NT2/D1 (cell line): ENCODE measurements at regions not wholly inside any gene's neighbourhood (a gene's known extent, or its start where the extent isn't known, plus 50 kb on each side); places are given as distances from the start of the nearest gene placed in this dataset.

Experiments used
- DNase-seq: peaks from one replicate; pipeline ENCODE4 v3.0.0-alpha.2; 2011; ENCODE audit warnings: low read depth, low spot score
- H3K27me3 ChIP-seq: 2 replicates; pipeline ENCODE4 v1.6.0; 2011; ENCODE audit warnings: mild to moderate bottlenecking; ENCODE audit not compliant: insufficient read length, insufficient read depth
- H3K36me3 ChIP-seq: 2 replicates; pipeline ENCODE4 v1.6.1; 2011; ENCODE audit warnings: mild to moderate bottlenecking, low read length, mixed read lengths; ENCODE audit not compliant: insufficient read depth, insufficient read length
- H3K4me1 ChIP-seq: 2 replicates; pipeline ENCODE4 v1.5.1; 2011; ENCODE audit not compliant: insufficient read depth, insufficient read length
- H3K4me3 ChIP-seq: 2 replicates; pipeline ENCODE4 v1.5.1; 2011; ENCODE audit warnings: low read depth; ENCODE audit not compliant: insufficient read length
- H3K9ac ChIP-seq: 2 replicates; pipeline ENCODE4 v1.6.0; 2011; ENCODE audit warnings: low read depth; ENCODE audit not compliant: insufficient read length
- H3K9me3 ChIP-seq: 2 replicates; pipeline ENCODE4 v1.5.1; 2011; ENCODE audit warnings: mild to moderate bottlenecking, low read length; ENCODE audit not compliant: insufficient read depth
- SUZ12 ChIP-seq: IDR thresholded peaks from 2 replicates; pipeline ENCODE4 v1.6.1; 2011; ENCODE audit not compliant: insufficient read length, insufficient read depth; ENCODE audit errors: extremely low read depth
- YY1 ChIP-seq: IDR thresholded peaks from 2 replicates; pipeline ENCODE4 v1.6.1; 2011; ENCODE audit not compliant: insufficient read length, insufficient read depth
- ZNF274 ChIP-seq: IDR thresholded peaks from 2 replicates; pipeline ENCODE4 v1.6.1; 2011; ENCODE audit warnings: mild to moderate bottlenecking, low read depth, low read length

DNA sequence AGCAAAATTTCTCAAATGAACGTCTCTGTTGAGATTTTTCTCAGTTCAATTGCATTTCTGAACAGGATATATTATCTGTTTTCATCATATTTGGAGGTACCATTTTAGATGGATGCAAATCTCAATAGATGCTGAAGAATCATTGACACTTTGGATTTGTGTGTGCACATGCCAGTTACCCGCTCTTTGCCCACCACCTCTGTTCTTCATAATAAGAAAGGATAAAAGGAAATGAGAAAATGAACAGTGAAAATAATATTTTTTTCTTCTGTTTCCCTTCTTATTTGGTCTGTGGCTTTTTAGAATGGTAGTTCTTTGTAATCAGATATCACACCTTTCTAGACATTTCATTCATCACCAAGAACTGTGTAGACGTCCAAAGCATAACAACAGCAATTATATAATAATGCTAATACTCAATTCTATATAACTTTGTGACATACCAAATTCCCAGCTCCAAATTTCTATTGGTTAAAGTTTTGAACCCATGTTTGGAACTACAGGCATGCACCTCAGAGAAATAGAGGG, 256.7 kb upstream of the SATB1 start:
- Histone ChIP-seq H3K9me3 (peaks cover 7% of the 10 kb centered on the region; the same call in 1 of the 2 replicates), H3K27me3 (no peaks in the 10 kb centered on the region), H3K4me1 (no peaks in the 10 kb centered on the region), H3K4me3 (no peak overlapping the region), H3K9ac (no peak overlapping the region), H3K36me3 (no peaks in the 10 kb centered on the region)
- DNase-seq, result no peak
- TF ChIP-seq SUZ12, result no peak
- no peak for TF ChIP-seq ZNF274
- TF ChIP-seq YY1, result no peak

DNA sequence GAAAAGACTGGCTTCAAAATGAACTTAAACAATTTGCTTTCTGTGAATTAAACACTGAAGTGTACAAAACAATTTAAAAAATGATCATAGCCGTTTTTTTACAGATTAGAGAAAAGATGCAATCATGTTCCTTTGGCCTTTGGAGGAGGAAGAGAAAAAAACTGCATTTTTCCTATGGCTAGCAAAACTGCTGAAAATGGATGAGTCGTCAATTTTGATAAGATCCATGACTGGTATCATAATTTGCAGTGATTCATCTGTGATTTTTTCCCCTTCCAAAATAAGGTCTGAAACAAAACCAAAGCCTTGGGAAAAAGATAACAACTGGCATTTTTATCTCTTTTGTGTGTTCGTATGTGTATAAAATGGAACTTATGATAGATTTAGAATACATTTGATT, 255.6 kb upstream of the SATB1 start:
- Histone ChIP-seq H3K9me3 (peaks cover 7% of the 10 kb centered on the region; the same call in 1 of the 2 replicates), H3K36me3 (no peaks in the 10 kb centered on the region), H3K27me3 (no peaks in the 10 kb centered on the region), H3K4me1 (no peaks in the 10 kb centered on the region), H3K9ac (no peak overlapping the region), H3K4me3 (no peak overlapping the region)
- TF ChIP-seq ZNF274, result no peak
- no peak for TF ChIP-seq SUZ12
- no peak for TF ChIP-seq YY1
- no peak for DNase-seq

GRCh38 chr3:18679238-18679637, 254.1 kb upstream of the SATB1 start:
- H3K9me3 ChIP-seq, result peaks cover 5% of the 10 kb centered on the region; the same call in 1 of the 2 replicates
- no peaks in the 10 kb centered on the region for H3K36me3 ChIP-seq
- no peaks in the 10 kb centered on the region for H3K4me1 ChIP-seq
- no peaks in the 10 kb centered on the region for H3K27me3 ChIP-seq
- no peak for DNase-seq
- no peak for TF ChIP-seq SUZ12
- no peak for TF ChIP-seq YY1
- no peak overlapping the region for H3K9ac ChIP-seq
- no peak overlapping the region for H3K4me3 ChIP-seq

DNA sequence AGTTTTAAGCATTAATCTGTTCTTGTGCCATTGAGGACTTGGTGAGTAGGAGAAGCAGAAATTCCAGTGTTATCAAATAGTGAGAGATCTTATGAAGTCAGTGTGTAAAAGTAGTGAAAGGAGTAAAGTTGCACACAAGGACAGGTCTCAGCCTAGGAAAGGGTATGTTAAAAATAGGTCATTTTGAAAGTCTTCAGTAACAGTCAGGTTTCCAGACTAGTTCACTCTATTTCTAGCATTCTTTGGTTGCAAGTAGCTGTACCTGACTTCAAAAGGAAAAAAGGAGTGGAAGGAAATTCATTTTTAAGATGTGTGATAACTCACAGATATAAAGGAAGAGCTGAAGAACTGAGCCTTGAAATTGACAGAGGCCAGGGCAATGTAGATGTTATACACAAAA, 250.1 kb upstream of the SATB1 start:
- no peak overlapping the region for H3K4me3 ChIP-seq
- TF ChIP-seq YY1, result no peak
- no peak for TF ChIP-seq ZNF274
- TF ChIP-seq SUZ12, result no peak
- H3K9ac ChIP-seq, result no peak overlapping the region

DNA sequence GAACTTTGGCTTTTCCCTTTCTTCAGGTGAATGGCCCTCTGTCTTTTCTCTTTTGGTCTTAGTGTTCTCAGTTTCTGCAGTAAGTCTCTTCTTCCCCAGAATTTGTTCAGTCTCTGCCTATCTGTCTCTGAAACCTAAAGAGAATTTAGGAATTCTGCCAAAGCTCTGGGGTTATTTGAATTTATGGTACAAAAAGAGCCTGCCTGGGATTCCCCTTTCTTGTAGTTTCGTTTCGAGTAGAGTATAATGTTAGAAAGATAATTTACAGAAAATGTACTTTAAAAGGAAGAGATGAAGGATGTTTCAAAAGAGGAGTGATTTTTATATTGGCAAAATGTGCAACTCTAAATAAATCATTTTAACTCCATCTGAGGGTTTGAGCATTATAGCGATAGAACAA, 247.4 kb upstream of the SATB1 start:
- Histone ChIP-seq H3K36me3 (no peaks in the 10 kb centered on the region), H3K4me3 (no peak overlapping the region), H3K9ac (no peak overlapping the region), H3K4me1 (no peaks in the 10 kb centered on the region), H3K9me3 (no peaks in the 10 kb centered on the region), H3K27me3 (no peaks in the 10 kb centered on the region)
- DNase-seq, result no peak
- TF ChIP-seq SUZ12, result no peak
- TF ChIP-seq YY1, result no peak
- TF ChIP-seq ZNF274, result no peak

More for the DNA sequence above, 250.1 kb upstream of the SATB1 start:
- Histone ChIP-seq H3K27me3 (no peaks in the 10 kb centered on the region), H3K36me3 (no peaks in the 10 kb centered on the region), H3K4me1 (no peaks in the 10 kb centered on the region), H3K9me3 (no peaks in the 10 kb centered on the region)
- DNase-seq, result no peak

- TF ChIP-seq ZNF274 (no peak), SUZ12 (no peak), YY1 (no peak)
- DNase-seq, result no peak
- H3K4me3 ChIP-seq, result no peak overlapping the region
- H3K27me3 ChIP-seq, result no peaks in the 10 kb centered on the region
- no peaks in the 10 kb centered on the region for H3K4me1 ChIP-seq
- no peaks in the 10 kb centered on the region for H3K36me3 ChIP-seq
- H3K9me3 ChIP-seq, result no peaks in the 10 kb centered on the region
- H3K9ac ChIP-seq, result no peak overlapping the region
These were observed 245.6 kb upstream of the SATB1 start for GRCh38 chr3:18670759-18671158.

- H3K9ac ChIP-seq, result no peak overlapping the region
- TF ChIP-seq SUZ12, result no peak
- no peaks in the 10 kb centered on the region for H3K4me1 ChIP-seq
- H3K4me3 ChIP-seq, result no peak overlapping the region
- DNase-seq, result no peak
- no peaks in the 10 kb centered on the region for H3K27me3 ChIP-seq
- H3K9me3 ChIP-seq, result no peaks in the 10 kb centered on the region
- no peaks in the 10 kb centered on the region for H3K36me3 ChIP-seq
These were observed 244.2 kb upstream of the SATB1 start for GRCh38 chr3:18669374-18669773.

DNA sequence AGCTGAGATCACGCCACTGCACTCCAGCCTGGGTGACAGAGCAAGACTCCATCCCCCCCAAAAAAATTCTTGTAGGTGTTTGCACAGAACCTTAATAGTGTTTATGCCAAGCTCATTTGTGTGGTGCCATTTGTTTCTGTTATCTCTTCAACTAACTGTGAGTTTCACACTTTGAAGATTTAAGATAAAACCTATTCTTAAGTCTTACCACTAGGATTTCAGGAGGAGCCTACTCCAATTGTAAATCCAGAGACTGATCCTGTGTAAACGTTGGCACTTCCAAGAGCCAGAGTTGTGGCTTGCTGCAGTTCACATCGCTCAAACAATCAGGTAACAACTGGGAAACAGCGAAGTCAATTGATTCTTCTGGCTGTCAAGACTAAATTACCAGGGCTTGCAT, 242.4 kb upstream of the SATB1 start:
- H3K9ac ChIP-seq, result no peak overlapping the region
- TF ChIP-seq SUZ12, result no peak
- no peak for TF ChIP-seq ZNF274
- TF ChIP-seq YY1, result no peak
- H3K36me3 ChIP-seq, result no peaks in the 10 kb centered on the region
- no peaks in the 10 kb centered on the region for H3K4me1 ChIP-seq
- H3K27me3 ChIP-seq, result no peaks in the 10 kb centered on the region
- no peak for DNase-seq
- no peak overlapping the region for H3K4me3 ChIP-seq
- no peaks in the 10 kb centered on the region for H3K9me3 ChIP-seq
